OCI-LY3 (cell line): ENCODE measurements at regions not wholly inside any gene's neighbourhood (a gene's known extent, or its start where the extent isn't known, plus 50 kb on each side); places are given as distances from the start of the nearest gene placed in this dataset.

ENCODE experiments used
- H2AFZ ChIP-seq: fragments of 200-600, 300-600 bp; shearing (Covaris generic); 2 replicates; pipeline ENCODE4 v1.6.0; 2014; ENCODE audit warnings: antibody characterized with exemption, low read depth, low read length
- H3K27ac ChIP-seq: fragments of 200-600, 300-600 bp; sonication (generic); 2 replicates; pipeline ENCODE4 v1.5.1; 2014; ENCODE audit warnings: mild to moderate bottlenecking, low read length, moderate library complexity, mixed read lengths
- H3K27me3 ChIP-seq: fragments of 200-600, 300-600 bp; sonication (generic); 2 replicates; pipeline ENCODE4 v1.6.1; 2014; ENCODE audit warnings: low read depth, low read length, mixed read lengths
- H3K36me3 ChIP-seq: fragments of 200-600, 300-600 bp; sonication (generic); replicated peaks from 2 replicates; pipeline ENCODE3; 2014; ENCODE audit warnings: low read depth, low read length, mixed read lengths
- H3K4me1 ChIP-seq: fragments of 300-600, 200-600 bp; sonication (generic); 2 replicates; pipeline ENCODE4 v1.6.1; 2014; ENCODE audit warnings: low read length, mixed read lengths
- H3K4me2 ChIP-seq: fragments of 200-600, 300-600 bp; sonication (generic); 2 replicates; pipeline ENCODE4 v1.6.1; 2014; ENCODE audit warnings: low read length, mixed read lengths
- H3K4me3 ChIP-seq: fragments of 300-600, 200-600 bp; sonication (generic); 2 replicates; pipeline ENCODE4 v1.5.1; 2014; ENCODE audit warnings: antibody characterized with exemption, mild to moderate bottlenecking, low read length, moderate library complexity
- H3K79me2 ChIP-seq: fragments of 300-600, 200-600 bp; shearing (Covaris generic); 2 replicates; pipeline ENCODE4 v1.6.1; 2014; ENCODE audit warnings: mild to moderate bottlenecking, low read length, mixed read lengths
- H3K9ac ChIP-seq: fragments of 300-600, 200-600 bp; shearing (Covaris generic); 2 replicates; pipeline ENCODE4 v1.6.0; 2014; ENCODE audit warnings: mild to moderate bottlenecking, low read length, moderate library complexity
- H3K9me3 ChIP-seq: fragments of 200-600, 300-600 bp; shearing (Covaris generic); 2 replicates; pipeline ENCODE4 v1.6.1; 2014; ENCODE audit warnings: low read length, mixed read lengths; ENCODE audit not compliant: insufficient read depth
- H4K20me1 ChIP-seq: fragments of 200-600, 300-600 bp; sonication (generic); 2 replicates; pipeline ENCODE4 v1.6.1; 2016; ENCODE audit warnings: low read length, mixed read lengths; ENCODE audit not compliant: insufficient read depth
- CTCF ChIP-seq: fragments of 200-600, 300-600 bp; sonication (generic); IDR thresholded peaks from 2 replicates; pipeline ENCODE4 v1.5.1; 2014; ENCODE audit warnings: antibody characterized with exemption, low read length, low read depth
- EZH2phosphoT487 ChIP-seq: fragments of 200-600 bp; shearing (Covaris generic); IDR thresholded peaks from 2 replicates; pipeline ENCODE4 v1.6.1; 2018; ENCODE audit warnings: antibody characterized with exemption, mixed run types, low read depth

DNA sequence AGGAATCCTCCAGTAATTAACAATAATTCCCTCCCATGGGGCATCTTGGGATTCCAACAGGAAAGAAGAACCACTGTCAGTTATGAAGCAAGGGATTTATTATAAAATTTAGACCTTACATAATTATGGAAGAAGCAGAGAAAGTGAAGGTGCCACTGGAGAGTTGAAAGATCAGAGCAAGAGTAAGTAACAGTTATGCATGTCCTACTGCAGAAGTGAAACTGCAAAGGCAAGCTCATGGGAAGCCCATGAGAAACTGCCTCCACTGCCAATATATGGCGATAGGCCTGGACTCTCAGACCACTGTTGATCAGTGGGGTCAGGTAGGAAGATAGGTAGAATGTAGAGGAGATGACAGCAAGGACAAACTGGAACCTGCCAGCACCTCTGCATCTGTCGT, 123.6 kb upstream of the ZNF648 start:
- no peak overlapping the region for H3K4me2 ChIP-seq
- no peaks in the 10 kb centered on the region for H4K20me1 ChIP-seq
- TF ChIP-seq CTCF (no peak), EZH2phosphoT487 (no peak)
- H3K9ac ChIP-seq, result no peak overlapping the region
- peaks cover 12% of the 10 kb centered on the region for H3K4me1 ChIP-seq
- H3K9me3 ChIP-seq, result no peaks in the 10 kb centered on the region
- no peaks in the 10 kb centered on the region for H3K36me3 ChIP-seq
- no peak overlapping the region for H3K4me3 ChIP-seq
- H3K79me2 ChIP-seq, result no peaks in the 10 kb centered on the region
- no peak overlapping the region for H3K27ac ChIP-seq
- H3K27me3 ChIP-seq, result peaks cover 44% of the 10 kb centered on the region
- no peak overlapping the region for H2AFZ ChIP-seq

GRCh38 chr1:182183606-182184005, 122.1 kb upstream of the ZNF648 start:
- no peak overlapping the region for H3K4me2 ChIP-seq
- TF ChIP-seq CTCF (no peak), EZH2phosphoT487 (no peak)
- no peak overlapping the region for H3K27ac ChIP-seq
- peaks cover 4% of the 10 kb centered on the region; the same call in 1 of the 2 replicates for H3K4me1 ChIP-seq
- no peak overlapping the region for H3K9ac ChIP-seq
- no peak overlapping the region for H3K4me3 ChIP-seq
- H3K36me3 ChIP-seq, result no peaks in the 10 kb centered on the region
- H2AFZ ChIP-seq, result no peak overlapping the region
- H3K79me2 ChIP-seq, result no peaks in the 10 kb centered on the region
- peaks cover 32% of the 10 kb centered on the region for H3K27me3 ChIP-seq
- no peaks in the 10 kb centered on the region for H3K9me3 ChIP-seq
- H4K20me1 ChIP-seq, result no peaks in the 10 kb centered on the region

DNA sequence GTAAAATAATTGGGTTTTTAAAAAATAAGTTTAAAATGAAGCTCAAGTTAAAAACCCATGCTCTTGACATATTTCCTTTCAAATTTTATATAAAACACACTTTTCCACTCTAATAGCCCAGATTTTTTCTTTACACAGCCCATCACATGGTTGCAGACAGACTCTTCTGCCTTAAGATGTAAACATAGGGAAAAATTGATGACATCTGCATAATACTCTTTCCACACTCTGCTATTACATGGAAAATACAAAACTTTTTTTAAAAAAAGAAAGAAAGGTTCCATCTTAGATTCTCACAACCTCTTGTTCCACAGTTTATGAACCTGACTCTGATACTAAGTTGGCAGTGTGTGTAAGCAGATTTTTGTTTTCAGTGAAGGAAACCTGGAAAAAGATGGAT, 120.8 kb upstream of the ZNF648 start:
- H3K4me2 ChIP-seq, result no peak overlapping the region
- no peak overlapping the region for H3K9ac ChIP-seq
- no peak overlapping the region for H2AFZ ChIP-seq
- TF ChIP-seq EZH2phosphoT487 (no peak), CTCF (no peak)
- H3K4me3 ChIP-seq, result no peak overlapping the region
- no peaks in the 10 kb centered on the region for H4K20me1 ChIP-seq
- H3K79me2 ChIP-seq, result no peaks in the 10 kb centered on the region
- peaks cover 34% of the 10 kb centered on the region for H3K27me3 ChIP-seq
- H3K27ac ChIP-seq, result no peak overlapping the region
- H3K9me3 ChIP-seq, result no peaks in the 10 kb centered on the region
- no peaks in the 10 kb centered on the region for H3K36me3 ChIP-seq
- peaks cover 4% of the 10 kb centered on the region; the same call in 1 of the 2 replicates for H3K4me1 ChIP-seq

GRCh38 chr1:182181167-182181572, 119.7 kb upstream of the ZNF648 start:
- Histone ChIP-seq H3K27ac (no peak overlapping the region), H3K27me3 (peaks cover 34% of the 10 kb centered on the region), H3K79me2 (no peaks in the 10 kb centered on the region), H3K4me1 (peaks cover 4% of the 10 kb centered on the region; the same call in 1 of the 2 replicates), H3K9ac (no peak overlapping the region), H3K9me3 (no peaks in the 10 kb centered on the region), H3K4me3 (no peak overlapping the region), H4K20me1 (no peaks in the 10 kb centered on the region), H2AFZ (no peak overlapping the region), H3K36me3 (no peaks in the 10 kb centered on the region), H3K4me2 (no peak overlapping the region)
- TF ChIP-seq EZH2phosphoT487, result no peak
- no peak for TF ChIP-seq CTCF
